ENCODE measurements at regions not wholly inside any gene's neighbourhood (a gene's known extent, or its start where the extent isn't known, plus 50 kb on each side); places are given as distances from the start of the nearest gene placed in this dataset.
"Not testable (repeated sequence)": the region's sequence is repeated elsewhere in the genome, so short reads cannot be mapped to it uniquely, and the experiment has no call there.

DNA sequence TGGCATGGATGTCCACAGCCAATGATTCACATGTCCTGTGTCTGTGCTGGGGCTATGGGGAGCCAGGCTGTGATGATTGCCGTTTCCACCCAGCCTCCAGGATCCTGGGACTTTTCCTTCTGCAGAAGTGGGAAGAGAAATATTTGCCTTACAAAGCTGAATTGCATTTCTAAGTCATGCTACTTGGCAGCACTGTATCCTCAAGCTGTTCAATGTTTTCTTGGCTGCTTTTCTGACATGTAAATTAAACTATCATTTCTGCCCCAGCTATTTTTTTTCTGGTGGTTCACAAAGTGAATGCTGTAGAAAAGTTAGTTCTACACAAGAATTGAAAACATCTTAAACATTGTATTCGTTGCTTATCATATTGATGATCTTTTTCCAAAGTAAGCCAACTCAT, 51.9 kb upstream of the TCERG1L start:
- H3K4me1 Mint-ChIP-seq, result no peaks in the 10 kb centered on the region
- ChIA-PET CTCF (no interaction called here), POLR2A (no interaction called here)
- peaks cover 7% of the 10 kb centered on the region for H3K9me3 Mint-ChIP-seq
- no peak for DNase-seq
- no peaks in the 10 kb centered on the region for H3K27me3 Mint-ChIP-seq
- no peak overlapping the region for H3K4me3 Mint-ChIP-seq
- H3K36me3 Mint-ChIP-seq (ENCODE audit: low read depth), result no peaks in the 10 kb centered on the region
- H3K27ac Mint-ChIP-seq, result no peak overlapping the region

DNA sequence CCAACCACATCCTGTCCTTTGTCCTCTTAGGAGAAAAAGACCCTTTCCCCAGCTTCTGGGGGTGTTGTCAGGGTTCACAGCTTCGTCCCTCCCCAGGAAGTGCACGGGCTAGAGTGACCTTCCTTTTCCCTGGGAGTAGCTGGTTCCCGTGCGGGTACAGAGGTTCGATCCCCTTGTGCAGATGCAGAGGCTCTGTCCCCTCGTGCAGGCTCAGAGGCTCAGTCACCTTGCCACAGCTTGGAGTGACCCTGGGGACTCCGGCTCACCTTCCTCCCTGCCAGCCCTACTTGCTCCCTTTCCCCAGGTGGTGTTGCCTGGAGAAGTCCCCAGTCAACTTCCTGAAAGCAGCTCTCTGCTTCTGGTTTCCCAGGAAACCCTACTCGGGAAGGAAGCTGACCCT, 60.0 kb upstream of the TCERG1L start:
- POLR2A ChIA-PET, result no interaction called here
- H3K36me3 Mint-ChIP-seq (ENCODE audit: low read depth), result no peaks in the 10 kb centered on the region
- CTCF ChIA-PET, result no interaction called here
- no peak for DNase-seq
- no peaks in the 10 kb centered on the region for H3K27me3 Mint-ChIP-seq
- no peaks in the 10 kb centered on the region for H3K4me1 Mint-ChIP-seq
- no peak overlapping the region for H3K4me3 Mint-ChIP-seq
- H3K27ac Mint-ChIP-seq, result no peak overlapping the region
- H3K9me3 Mint-ChIP-seq, result peaks cover 6% of the 10 kb centered on the region

DNA sequence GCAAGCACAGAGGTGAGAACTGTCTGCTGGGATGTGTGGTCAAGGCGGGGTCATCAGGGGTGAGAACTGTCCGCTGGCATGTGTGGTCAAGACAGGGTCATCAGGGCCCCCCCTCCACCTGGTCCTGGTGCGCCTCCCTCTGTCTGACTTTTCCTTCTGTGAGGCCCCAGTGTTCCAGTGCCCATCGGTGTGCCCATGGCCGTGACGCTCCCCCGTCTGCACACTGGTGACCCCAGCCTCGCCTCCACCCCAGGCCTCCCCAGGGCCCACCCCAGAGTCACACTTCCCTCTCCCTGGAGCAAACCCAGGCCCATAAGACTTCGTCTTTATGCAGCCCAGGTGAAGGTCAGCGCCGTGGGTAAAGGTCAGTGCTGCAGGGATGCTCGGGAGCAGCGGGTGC, 70.1 kb upstream of the TCERG1L start:
- ChIA-PET POLR2A (no interaction called here), CTCF (no interaction called here)
- Mint-ChIP-seq H3K4me3 (no peak overlapping the region), H3K27me3 (no peaks in the 10 kb centered on the region), H3K4me1 (no peaks in the 10 kb centered on the region), H3K36me3 (ENCODE audit: low read depth) (no peaks in the 10 kb centered on the region), H3K9me3 (peaks cover under 1% of the 10 kb centered on the region), H3K27ac (no peak overlapping the region)
- no peak for DNase-seq

DNA sequence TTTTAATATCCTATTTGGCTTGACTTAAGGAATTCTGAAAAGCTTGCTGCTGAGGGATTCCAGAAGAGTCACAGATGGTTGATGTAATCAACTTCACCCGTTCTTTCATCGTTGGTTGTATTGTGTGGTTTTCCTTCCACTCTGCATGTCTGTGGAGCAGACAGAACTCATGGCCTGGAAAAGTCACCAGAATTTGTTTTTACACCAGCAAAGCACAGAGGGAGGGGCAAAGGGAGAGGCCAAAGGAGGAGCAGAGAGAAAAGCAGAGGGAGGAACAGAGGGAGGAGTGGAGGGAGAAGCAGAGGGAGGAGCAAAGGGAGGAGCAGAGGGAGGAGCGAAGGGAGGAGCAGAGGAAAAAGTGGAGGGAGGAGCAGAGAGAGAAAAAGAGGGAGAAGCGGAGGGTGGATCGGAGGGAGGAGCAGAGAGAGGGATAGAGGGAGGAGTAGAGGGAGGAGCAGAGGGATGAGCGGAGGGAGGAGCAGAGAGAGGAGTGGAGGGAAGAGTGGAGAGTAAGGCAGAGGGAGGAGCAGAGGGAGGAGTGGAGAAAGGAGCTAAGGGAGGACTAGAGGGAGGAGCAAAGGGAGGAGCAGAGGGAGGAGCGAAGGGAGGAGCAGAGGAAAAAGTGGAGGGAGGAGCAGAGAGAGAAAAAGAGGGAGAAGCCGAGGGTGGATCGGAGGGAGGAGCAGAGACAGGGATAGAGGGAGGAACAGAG, 73.8 kb upstream of the TCERG1L start:
- H3K4me1 Mint-ChIP-seq; DNase-seq; POLR2A ChIA-PET; H3K4me3 Mint-ChIP-seq; CTCF ChIA-PET; H3K36me3 Mint-ChIP-seq (ENCODE audit: low read depth); H3K27ac Mint-ChIP-seq; H3K27me3 Mint-ChIP-seq; H3K9me3 Mint-ChIP-seq: not testable (repeated sequence)

DNA sequence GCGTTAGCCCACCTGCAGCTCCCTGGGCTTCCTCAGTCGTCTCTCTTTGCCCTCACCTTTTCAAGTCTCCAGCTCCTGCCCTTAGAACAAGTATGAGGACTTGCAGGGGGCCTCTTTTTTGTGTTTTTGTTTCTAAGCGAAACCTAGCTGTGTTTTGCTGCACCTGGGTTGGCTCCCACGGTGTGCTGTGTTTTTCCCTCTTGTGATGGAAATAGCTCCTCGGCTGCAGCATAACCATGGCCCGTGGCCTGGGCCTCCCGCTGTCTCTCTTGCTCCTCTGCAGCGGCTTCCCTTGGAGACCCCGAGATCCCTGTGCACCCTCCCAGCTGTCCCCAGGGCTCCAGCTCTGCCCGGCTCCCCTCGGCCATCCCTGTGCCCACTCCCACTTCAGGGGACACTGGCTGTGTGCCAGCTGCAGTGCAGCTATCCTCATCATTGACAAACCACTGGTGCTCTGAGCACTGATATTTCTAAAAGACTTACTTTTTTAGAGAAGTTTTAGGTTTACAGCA, 75.6 kb upstream of the TCERG1L start:
- H3K4me3 Mint-ChIP-seq, result no peak overlapping the region
- H3K9me3 Mint-ChIP-seq, result no peaks in the 10 kb centered on the region
- H3K27ac Mint-ChIP-seq, result no peak overlapping the region
- ChIA-PET CTCF (no interaction called here), POLR2A (no interaction called here)
- H3K36me3 Mint-ChIP-seq (ENCODE audit: low read depth), result no peaks in the 10 kb centered on the region
- no peaks in the 10 kb centered on the region for H3K27me3 Mint-ChIP-seq
- H3K4me1 Mint-ChIP-seq, result no peaks in the 10 kb centered on the region
- no peak for DNase-seq

DNA sequence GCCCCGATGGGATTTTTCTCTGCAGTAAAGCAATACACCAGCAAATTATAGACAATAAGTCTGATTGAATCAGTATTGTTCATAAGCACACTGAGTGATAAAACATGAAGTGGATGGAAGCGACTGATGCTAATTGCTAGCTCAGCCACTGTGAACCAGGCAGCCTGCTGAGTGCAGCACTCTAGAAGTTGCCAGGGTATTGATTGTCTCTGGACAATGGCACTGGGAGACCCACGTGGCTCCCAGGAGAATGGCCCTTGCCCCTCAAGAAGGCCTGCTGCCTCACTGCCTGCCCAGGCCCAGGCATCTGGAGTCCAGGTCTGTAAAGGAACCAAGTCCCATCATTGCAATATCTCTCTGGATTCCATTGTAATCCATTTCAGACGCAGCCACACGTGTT, 80.4 kb upstream of the TCERG1L start:
- ChIA-PET POLR2A (no interaction called here), CTCF (no interaction called here)
- no peaks in the 10 kb centered on the region for H3K4me1 Mint-ChIP-seq
- DNase-seq, result no peak
- H3K27me3 Mint-ChIP-seq, result no peaks in the 10 kb centered on the region
- no peaks in the 10 kb centered on the region for H3K9me3 Mint-ChIP-seq
- H3K4me3 Mint-ChIP-seq, result no peak overlapping the region
- H3K27ac Mint-ChIP-seq, result no peak overlapping the region
- no peaks in the 10 kb centered on the region for H3K36me3 Mint-ChIP-seq (ENCODE audit: low read depth)

DNA sequence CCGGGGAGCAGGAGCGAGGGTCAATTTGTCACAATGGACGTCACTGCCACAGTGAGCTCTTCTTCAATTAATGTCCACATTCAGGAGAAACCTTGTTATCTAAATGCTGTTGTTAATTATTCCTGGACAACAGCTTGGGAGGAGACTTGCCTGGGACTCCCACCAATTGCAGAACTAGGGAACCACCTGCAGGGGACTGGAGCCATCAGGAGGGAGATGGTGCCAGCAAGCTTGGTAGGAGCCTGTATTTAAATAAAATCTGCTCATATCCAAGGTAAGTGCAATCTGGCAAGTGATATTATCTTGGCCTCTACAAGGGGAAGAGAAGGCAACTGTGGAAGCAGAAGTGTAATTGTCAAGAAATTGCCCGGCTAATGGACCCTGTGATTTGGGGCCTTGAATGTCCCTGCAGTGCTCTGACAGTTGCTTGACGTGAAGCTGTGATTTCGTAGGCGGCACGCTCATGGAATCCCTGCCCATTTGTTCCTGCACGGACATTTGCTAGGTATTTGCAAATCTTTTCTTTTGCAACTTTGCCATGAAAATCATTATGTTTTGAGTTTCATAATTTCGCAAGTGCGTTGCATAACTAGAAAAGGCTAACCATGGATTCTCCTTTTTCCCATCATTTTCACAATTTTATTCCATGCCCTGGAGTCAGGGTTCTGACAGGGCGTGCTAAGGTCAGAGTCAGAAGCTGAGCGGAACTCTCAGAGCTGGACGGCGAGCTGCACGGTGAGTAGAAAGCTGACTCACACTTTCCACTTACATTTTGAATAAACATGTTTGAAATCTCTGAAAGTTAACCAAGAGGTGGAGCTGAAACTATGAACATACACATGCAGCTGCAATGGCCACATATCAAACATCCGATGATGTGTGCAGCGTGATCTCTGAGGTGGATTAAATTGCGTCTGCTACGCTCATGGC, 84.9 kb upstream of the TCERG1L start:
- no peak overlapping the region for H3K4me3 Mint-ChIP-seq
- no peaks in the 10 kb centered on the region for H3K9me3 Mint-ChIP-seq
- H3K4me1 Mint-ChIP-seq, result no peaks in the 10 kb centered on the region
- DNase-seq, result no peak
- H3K27me3 Mint-ChIP-seq, result no peaks in the 10 kb centered on the region
- H3K36me3 Mint-ChIP-seq (ENCODE audit: low read depth), result no peaks in the 10 kb centered on the region
- CTCF ChIA-PET, result no interaction called here
- H3K27ac Mint-ChIP-seq, result no peak overlapping the region
- POLR2A ChIA-PET, result no interaction called here

DNA sequence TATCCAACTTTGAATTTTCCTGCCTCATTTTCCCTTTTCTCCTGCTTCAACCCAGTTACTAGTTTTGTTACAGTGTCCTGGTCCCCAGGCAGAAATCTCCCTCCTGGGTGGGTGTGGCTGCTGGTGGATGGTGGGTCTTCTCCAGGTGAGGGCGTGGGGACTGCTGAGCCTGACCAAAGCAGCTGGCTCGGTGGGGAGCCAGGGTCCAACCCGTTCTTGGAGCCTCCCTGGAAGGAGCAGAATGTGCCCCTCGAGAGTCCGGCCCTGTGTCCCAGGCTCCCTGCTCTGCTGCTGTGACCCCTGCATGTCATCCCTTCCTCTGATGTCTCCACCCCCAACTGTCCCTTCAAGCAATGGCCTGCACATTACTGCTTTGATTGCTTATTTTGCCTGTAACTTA, 86.6 kb upstream of the TCERG1L start:
- no peaks in the 10 kb centered on the region for H3K36me3 Mint-ChIP-seq (ENCODE audit: low read depth)
- CTCF ChIA-PET, result no interaction called here
- no peaks in the 10 kb centered on the region for H3K4me1 Mint-ChIP-seq
- H3K27me3 Mint-ChIP-seq, result no peaks in the 10 kb centered on the region
- no peak for DNase-seq
- POLR2A ChIA-PET, result no interaction called here
- H3K27ac Mint-ChIP-seq, result no peak overlapping the region
- no peak overlapping the region for H3K4me3 Mint-ChIP-seq
- no peaks in the 10 kb centered on the region for H3K9me3 Mint-ChIP-seq

DNA sequence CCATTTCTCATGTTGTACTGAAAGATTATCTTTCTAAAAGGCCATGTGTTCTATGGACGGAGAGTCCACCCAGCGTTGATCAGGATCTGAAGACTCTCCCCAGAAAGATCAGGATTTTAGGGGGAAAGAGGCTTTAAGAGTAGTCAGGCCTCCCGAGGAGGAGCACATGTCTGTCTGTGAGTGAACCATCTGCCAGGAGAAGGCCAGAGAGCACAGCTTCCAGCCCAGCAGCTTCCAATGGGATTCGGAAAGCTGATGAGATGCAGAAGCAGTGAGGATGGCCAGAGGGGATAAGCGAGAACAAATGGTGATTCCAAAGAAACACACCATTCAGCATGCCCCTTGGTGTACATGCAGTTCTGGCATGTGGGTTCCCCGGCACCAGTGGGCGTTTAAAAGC, 88.5 kb upstream of the TCERG1L start:
- POLR2A ChIA-PET, result no interaction called here
- no peaks in the 10 kb centered on the region for H3K27me3 Mint-ChIP-seq
- no peaks in the 10 kb centered on the region for H3K4me1 Mint-ChIP-seq
- CTCF ChIA-PET, result interaction anchor here (1.0 kb wide), 1 partner anchor 45 kb away, joined by 3 read pairs; no protein-coding TSS in a partner anchor
- no peaks in the 10 kb centered on the region for H3K36me3 Mint-ChIP-seq (ENCODE audit: low read depth)
- H3K9me3 Mint-ChIP-seq, result no peaks in the 10 kb centered on the region
- DNase-seq, result no peak
- H3K27ac Mint-ChIP-seq, result no peak overlapping the region
- H3K4me3 Mint-ChIP-seq, result no peak overlapping the region

DNA sequence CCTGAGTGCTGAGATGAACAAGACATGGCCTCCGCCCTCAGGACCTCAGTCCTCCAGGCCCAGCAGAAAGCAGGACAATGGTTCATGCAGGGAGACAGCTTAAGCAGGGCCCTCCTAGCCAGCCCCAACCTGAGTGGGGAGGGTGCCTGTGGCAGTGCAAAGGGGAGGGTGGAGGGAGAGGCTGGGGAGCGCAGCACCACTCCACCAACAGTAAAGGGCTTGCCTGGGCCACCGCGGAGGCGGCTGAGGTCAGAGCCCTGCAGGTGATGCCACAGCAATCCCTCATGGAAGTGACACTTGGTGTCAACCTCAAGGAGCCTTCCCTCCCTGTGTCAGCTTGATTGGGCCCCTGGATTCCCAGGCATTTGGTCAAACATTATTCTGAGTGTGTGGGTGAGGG, 89.0 kb upstream of the TCERG1L start:
- no peaks in the 10 kb centered on the region for H3K36me3 Mint-ChIP-seq (ENCODE audit: low read depth)
- no peak for DNase-seq

DNA sequence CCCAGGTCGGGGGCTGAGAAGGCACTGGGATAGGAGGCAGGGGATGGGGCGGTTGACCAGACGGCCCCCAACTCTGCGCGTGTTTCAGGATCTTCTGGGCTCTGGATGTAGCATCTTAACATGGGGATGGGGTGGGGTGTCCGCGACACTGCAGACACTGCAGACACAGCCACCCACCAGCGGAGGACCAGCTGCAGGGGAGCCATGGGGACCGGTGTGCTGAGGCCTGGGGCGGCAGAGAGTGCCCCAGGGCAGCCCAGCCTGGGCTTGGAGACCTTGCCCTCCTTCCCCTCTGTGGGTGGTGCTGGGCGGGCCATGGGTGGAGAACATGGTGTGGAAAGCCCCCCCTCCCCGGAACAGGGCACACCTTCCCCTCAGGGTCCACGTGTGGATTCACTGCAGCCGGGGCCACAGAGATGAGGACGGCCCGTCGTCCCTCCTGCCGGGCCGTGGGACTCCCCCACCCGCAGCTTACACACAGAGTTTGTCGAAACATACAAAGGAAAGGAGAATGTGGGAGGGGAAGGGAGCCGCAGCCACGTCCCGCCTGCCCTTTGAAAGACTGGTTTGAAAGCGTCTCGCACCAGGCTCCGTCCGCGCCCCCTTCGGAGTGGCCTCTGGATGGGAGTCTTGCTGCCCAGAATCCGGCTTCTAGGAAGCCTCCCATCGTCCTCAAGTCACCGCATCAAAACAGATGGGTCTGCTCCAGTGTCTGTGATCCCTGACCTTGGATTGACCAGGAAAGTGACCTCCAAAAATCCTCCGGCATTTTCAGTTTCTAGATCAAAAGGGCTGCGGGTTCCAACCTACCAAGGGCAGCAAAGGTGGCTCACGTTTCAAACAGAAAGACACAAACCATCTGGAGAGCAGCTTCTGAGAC, 91.5 kb upstream of the TCERG1L start:
- POLR2A ChIA-PET, result no interaction called here
- CTCF ChIA-PET, result no interaction called here
- Mint-ChIP-seq H3K36me3 (ENCODE audit: low read depth) (no peaks in the 10 kb centered on the region), H3K4me3 (no peak overlapping the region), H3K9me3 (no peaks in the 10 kb centered on the region), H3K27ac (no peak overlapping the region), H3K4me1 (no peaks in the 10 kb centered on the region), H3K27me3 (no peaks in the 10 kb centered on the region)
- no peak for DNase-seq

More for the DNA sequence above, 89.0 kb upstream of the TCERG1L start:
- Mint-ChIP-seq H3K4me1 (no peaks in the 10 kb centered on the region), H3K4me3 (no peak overlapping the region), H3K9me3 (no peaks in the 10 kb centered on the region), H3K27me3 (no peaks in the 10 kb centered on the region), H3K27ac (no peak overlapping the region)
- ChIA-PET POLR2A (no interaction called here), CTCF (no interaction called here)

DNA sequence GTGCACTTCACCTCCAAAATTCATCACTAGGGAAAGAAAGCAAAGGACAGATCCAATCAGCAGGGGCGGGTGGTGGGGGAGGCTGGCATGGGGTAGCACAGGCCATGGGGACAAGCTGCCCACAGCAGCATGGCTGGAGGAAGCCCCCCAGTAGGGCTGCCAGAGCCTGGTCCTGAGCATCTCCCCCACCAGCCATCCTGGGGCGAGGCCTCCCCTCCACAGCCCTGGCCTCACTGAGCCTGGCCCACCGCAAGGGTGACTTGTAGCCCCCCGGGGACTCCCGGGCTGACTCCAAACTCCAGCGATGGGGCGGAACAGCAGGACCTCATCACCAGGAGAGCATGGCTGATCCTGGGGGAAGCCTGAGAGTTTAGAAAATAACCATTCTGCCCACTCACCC, 92.4 kb upstream of the TCERG1L start:
- Mint-ChIP-seq H3K27ac (no peak overlapping the region), H3K36me3 (ENCODE audit: low read depth) (no peaks in the 10 kb centered on the region), H3K9me3 (no peaks in the 10 kb centered on the region), H3K4me3 (no peak overlapping the region), H3K4me1 (no peaks in the 10 kb centered on the region), H3K27me3 (no peaks in the 10 kb centered on the region)
- CTCF ChIA-PET, result no interaction called here
- POLR2A ChIA-PET, result no interaction called here
- no peak for DNase-seq

DNA sequence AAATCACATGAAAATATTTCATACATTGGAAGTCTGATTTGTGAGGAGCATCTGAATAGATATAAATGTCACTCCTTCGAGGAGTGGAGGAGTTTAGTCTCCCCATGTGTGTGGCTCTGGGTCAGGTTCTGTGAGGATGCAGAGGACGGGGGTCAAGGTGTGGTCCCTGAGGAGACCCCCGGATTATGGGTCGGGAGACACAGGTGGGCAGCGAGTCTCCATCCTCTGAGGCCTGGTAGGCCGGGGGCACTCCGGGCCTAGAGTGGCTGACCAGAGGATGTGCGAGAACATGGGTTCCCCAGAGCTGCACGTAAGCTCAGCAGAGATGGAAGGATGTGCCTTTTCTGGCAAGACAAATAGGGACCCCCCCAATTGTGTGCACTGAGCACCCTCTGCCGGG, 93.4 kb upstream of the TCERG1L start:
- CTCF ChIA-PET, result no interaction called here
- no peaks in the 10 kb centered on the region for H3K4me1 Mint-ChIP-seq
- H3K9me3 Mint-ChIP-seq, result no peaks in the 10 kb centered on the region

More for the DNA sequence above, 93.4 kb upstream of the TCERG1L start:
- POLR2A ChIA-PET, result no interaction called here
- no peaks in the 10 kb centered on the region for H3K27me3 Mint-ChIP-seq
- no peak for DNase-seq
- no peak overlapping the region for H3K27ac Mint-ChIP-seq
- no peaks in the 10 kb centered on the region for H3K36me3 Mint-ChIP-seq (ENCODE audit: low read depth)
- H3K4me3 Mint-ChIP-seq, result no peak overlapping the region
